Tibial nerve (tissue), 3 donors: ENCODE measurements at regions not wholly inside any gene's neighbourhood (a gene's known extent, or its start where the extent isn't known, plus 50 kb on each side); places are given as distances from the start of the nearest gene placed in this dataset.

Source experiments
- CTCF ChIP-seq, 5 experiments: fragments of 200-600 bp in 3 of 5; fragments of 450-650 bp in 2 of 5; sonication (generic) in 3 of 5; IDR thresholded peaks; one replicate each; pipeline ENCODE4 v1.5.1; 2016 to 2019; ENCODE audit warnings: antibody characterized with exemption in 5 of 5, mild to moderate bottlenecking in 3 of 5, moderate library complexity in 2 of 5
- POLR2A ChIP-seq, 2 donors: fragments of 450-650 bp; IDR thresholded peaks; one replicate each; pipeline ENCODE4 v1.6.1; 2017; ENCODE audit warnings: antibody characterized with exemption in 2 of 2, mild to moderate bottlenecking in 2 of 2, moderate library complexity in 2 of 2

GRCh38 chr18:28541934-28542333 lies 365.0 kb upstream of the CDH2 start:
- TF ChIP-seq CTCF (IDR thresholded peaks at IDR 0.05) (no peak), POLR2A (IDR thresholded peaks at IDR 0.05) (no peak)
